GM21423 (cell line): ENCODE measurements at regions not wholly inside any gene's neighbourhood (a gene's known extent, or its start where the extent isn't known, plus 50 kb on each side); places are given as distances from the start of the nearest gene placed in this dataset.
"Not testable (repeated sequence)": the region's sequence is repeated elsewhere in the genome, so short reads cannot be mapped to it uniquely, and the experiment has no call there.

Experiments
- ATAC-seq: cut with Tn5 transposase; IDR thresholded peaks from one replicate; pipeline ENCODE4 v1.9.1; 2021; ENCODE audit warnings: mild to moderate bottlenecking, moderate library complexity; ENCODE audit not compliant: unreplicated experiment

DNA sequence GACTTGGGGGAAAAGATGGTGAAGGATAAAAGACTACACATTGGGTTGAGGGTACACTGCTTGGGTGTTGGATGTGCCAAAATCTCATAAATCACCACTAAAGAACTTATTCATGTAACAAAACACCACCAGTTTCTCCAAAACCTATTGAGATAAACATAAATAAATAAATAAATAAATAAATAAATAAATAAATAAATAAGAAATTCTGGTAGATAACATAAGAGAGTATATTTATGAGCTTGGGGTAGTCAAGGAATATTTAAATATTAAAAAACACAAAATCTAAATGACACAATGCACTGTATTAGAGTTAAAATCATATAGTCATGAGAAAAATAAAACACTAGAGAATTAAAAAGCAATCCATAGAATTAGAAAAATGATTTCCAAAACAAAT lies 333.5 kb upstream of the NRG3 start:
- ATAC-seq = no peak

- no peak for ATAC-seq
These were observed 328.8 kb upstream of the NRG3 start for GRCh38 chr10:81546243-81546642.

- no peak for ATAC-seq
These were observed 326.8 kb upstream of the NRG3 start for GRCh38 chr10:81548160-81548559.

DNA sequence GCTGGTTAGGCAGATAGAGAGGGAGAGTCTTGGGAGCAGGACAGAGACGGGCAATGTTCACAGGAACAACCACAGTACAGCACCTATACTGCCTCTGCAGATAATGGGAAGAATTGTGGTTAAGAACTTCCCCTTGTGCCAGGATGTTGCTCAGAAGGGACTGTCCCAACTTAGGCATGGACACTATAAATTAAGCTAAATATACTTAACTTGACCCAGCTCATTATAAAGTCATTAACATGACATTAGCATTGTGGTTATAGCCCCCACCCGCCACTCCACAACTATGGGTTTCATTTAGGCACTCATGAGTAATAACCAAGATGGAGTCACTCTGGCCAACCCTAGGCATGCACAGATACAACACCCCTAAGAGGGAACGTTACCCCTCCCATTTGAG lies 310.9 kb upstream of the NRG3 start:
- ATAC-seq = no peak

DNA sequence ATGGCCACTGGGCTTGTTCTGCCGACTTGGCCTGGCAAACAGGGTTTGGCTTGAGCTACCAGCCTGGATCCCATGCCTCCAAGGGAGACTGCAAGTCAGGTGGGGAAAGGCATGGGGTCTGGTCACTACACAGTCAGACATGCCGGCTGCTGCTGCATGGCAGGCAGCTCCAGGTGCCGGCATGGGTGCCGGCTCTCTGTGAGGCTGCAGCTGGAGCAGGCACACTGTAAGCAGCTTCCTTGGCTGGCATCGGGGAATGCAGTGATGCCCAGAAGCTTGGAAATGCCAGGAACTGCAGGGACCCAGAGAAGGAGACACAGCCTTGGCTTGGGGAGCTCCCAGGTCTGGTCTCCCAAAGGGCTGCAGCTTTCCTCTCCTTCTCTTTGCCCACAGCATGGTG lies 305.5 kb upstream of the NRG3 start:
- no peak for ATAC-seq

DNA sequence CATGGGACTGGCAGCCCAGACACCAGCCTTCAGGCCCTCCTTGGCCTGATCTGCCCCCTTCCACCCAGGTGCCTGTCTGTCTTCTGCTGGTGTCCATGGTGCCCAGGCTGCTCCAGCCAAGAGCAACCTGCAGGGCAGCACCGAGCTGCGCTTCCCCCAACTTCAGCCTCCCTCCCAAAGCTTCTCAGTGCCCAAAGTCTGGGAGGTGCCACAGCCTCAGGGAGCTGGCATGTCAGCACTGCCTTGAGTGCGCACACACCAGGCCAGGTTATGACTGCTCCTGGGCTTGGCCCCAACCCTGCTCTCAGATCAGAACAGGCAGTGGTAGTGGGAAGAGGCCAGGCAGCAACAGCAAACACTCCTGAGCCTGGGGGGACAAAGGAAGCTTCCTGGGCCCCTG lies 304.6 kb upstream of the NRG3 start:
- ATAC-seq = no peak

DNA sequence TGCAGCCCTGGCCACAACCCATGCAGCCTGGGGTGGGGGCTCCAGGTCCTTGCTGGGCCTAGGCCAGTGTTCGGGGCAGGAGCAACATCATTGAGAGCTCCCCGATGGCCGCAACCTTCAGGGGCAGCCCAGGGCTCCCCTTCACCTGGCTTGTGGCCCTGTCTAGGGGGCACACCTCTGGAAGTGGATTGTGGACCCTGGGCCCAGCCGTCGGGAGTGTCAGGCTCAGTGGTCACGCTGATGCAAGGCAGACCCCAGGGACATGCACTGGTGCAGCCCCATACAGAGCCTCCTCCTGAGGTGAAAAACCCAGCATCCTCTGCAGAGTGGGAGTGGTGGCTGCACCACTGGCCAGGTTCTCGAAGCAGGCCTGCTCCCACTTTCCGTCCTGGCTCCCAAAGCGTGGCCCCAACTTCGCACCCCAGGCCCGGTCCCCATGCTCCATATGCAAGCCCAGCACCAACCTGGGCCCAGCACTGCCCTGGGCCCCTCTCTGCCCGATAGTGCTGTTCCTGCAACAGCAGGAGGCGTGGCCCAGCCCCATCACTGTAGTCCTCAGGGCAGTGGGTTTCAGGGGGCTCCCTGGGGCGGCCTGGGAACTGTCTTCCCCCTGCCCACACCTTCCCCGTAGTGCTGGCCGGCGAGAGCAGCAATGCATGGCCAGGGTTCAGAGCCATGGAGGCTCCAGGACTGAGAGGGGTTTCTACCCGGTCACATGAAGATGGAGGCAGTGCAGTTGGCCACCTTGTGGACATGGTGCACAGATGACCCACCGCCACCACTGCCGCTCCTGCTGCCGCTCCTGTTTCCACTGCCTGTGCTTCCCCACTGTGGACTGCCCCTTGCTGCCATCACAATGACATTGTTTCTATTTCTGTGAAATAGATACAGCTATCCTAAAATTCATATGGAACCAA lies 303.9 kb upstream of the NRG3 start:
- ATAC-seq = no peak

GRCh38 chr10:81575036-81575435 lies 300.0 kb upstream of the NRG3 start:
- no peak for ATAC-seq

DNA sequence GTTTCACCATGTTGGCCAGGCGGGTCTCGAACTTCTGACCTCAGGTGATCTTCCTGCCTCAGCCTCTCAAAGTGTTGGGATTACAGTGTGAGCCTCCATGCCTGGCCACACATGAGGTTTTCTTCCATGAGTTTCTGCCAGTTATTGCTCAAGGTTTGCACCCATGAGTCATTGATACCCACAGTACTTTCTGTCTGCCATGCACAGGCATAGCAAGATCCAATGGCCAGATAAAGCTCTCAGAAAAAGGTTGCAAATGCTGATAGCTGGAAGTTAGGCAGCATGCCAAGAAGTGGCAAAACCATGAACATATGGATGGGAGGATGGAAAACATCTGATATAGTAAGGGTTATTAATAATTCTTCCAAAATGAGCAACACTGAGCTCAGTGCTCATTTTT lies 298.7 kb upstream of the NRG3 start:
- no peak for ATAC-seq

DNA sequence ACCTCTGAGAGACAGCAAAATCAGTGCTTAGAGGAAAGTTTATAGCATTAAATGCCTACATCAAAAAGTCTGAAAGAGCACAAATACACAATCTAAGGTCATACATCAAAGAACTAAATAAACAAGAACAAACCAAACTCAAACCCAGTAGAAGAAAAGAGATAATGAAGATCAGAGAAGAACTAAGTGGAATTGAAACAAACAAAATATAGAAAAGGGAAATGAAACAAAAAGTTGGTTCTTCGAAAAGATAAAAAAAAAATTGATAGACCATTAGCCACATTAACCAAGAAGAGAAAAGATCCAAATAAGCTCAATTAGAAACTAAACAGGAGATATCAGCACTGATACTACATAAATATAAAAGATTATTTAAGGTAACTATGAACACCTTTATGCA lies 280.0 kb upstream of the NRG3 start:
- no peak for ATAC-seq

DNA sequence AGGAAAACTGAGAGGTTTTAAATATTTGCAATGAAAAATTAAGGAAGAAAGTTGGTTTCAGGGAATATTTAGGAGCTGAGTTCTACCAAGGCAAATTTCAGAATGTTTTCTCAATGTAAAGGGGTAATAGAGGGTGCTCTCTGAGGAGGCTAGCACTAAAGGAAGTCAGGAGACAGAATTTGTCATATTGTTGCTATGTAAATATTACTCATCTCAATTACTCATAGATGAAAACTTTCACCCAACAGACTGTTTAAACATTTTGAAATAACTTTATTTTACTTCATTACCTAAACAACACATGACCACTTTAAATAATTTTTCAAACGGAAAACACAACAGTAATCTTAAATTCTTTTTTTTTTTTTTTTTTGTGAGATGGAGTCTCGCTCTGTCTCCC lies 274.8 kb upstream of the NRG3 start:
- no peak for ATAC-seq

GRCh38 chr10:81603106-81603620 lies 271.8 kb upstream of the NRG3 start:
- no peak for ATAC-seq

- ATAC-seq = not testable (repeated sequence)
These were observed 230.5 kb upstream of the NRG3 start for GRCh38 chr10:81644485-81644884.

DNA sequence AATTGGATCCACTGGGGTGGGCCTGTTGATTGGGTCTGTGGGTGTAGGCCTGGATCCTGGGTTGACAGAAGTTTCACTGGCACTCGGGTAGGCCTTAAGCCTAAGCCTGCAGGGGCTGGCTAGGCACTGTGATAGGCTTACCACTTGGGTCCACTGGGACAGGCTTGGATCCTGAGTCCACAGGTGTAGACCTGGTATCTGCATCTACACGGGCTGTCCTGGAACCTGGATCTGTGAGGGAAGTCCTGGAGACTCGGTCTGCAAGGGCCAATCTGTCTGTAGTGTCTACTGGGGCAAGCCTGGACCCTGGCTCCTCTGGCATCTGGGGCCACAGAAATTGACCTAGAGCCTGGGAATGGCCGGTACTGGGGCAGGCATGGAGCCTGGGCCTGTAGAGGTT lies 219.0 kb upstream of the NRG3 start:
- no peak for ATAC-seq

GRCh38 chr10:81662837-81663236 lies 212.2 kb upstream of the NRG3 start:
- ATAC-seq = no peak

DNA sequence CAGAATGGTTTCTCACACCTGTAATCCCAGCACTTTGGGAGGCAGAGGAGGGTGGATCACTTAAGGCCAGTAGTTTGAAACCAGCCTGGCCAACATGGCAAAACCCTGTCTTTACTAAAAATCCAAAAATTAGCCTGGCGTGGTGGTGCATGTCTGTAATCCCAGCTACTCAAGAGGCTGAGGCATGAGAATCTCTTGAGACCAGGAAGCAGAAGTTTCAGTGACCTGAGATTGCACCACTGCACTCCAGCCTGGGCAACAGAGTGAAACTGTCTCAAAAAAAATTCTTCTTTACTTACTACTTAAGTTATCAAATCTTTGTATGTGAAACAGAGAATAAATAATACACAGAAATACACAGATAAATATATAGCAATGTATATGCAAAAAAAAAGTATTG lies 210.2 kb upstream of the NRG3 start:
- ATAC-seq = not testable (repeated sequence)

DNA sequence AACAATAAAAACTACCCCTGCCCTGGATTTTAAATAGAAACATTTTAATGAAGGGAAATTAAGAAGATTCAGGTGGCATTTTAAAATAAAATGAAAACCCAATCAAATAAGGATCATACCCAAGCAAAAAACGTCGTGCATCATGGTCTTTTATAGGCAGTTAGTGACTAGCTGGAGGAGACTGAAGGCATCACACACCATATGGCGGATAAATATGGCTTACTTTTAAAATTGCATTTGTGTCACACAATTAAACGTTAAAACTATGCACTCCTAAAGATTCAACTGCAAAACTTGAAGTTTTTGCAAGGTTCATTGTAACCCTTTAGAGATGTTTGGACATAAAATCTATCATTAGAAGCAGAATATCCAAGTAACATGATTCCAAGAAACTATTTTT lies 200.1 kb upstream of the NRG3 start:
- no peak for ATAC-seq

DNA sequence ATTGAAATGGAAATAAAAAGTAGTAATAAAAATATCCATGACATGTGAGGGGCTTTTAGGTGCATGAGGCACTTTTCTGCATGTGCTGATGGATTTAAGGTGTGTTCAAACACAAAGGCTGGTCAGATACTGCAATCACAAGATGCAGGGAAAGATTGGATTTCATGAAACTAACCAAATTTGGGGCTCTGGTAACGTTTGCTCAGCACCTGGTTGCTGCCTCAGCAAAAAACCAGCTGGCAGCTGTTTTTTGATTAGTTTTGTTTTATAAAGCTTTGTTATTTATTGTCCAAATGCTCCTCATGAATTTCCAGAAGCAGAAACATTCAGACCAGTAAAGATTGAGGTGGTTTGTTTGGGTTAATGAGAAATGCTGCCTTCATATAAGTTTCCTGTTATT lies 195.7 kb upstream of the NRG3 start:
- no peak for ATAC-seq

- no peak for ATAC-seq
These were observed 194.6 kb upstream of the NRG3 start for GRCh38 chr10:81680359-81680758.

- no peak for ATAC-seq
These were observed 186.5 kb upstream of the NRG3 start for GRCh38 chr10:81688459-81688858.

DNA sequence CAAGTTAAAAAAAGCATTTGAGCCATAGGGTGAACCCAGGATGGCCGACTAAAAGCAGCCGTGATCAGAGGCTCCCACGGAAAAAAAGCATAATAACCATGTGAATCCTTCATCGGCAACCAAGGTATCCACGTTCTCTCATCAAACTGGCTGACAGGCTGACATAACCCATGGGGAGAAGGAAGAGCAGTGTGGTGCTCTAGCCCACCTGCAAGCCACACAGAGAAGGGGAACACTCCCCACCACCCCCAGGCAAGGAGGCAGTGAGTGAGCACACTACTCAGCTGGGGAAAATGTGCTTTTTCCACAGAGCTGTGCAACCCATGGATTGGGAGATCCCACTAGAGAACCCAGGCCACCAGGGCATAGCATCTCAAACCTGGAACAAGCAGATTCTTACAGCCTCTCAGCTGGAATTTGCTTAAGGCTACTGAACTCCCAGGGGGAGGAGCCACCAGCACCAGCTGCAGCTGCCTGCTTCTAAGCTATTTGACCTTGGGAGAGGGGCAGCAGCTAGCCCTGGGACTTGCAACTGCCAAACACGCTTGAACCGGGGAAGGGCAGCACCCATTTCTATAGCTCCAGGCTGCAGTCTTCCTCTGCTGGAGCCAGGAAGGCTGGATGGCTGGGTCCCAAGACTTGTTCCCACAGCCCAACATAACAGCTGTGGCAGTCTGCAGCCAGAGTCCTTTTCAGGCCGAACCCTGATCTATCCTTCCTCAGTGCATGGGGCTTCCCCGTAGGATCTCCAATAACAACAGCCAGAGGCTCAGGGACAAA lies 178.2 kb upstream of the NRG3 start:
- no peak for ATAC-seq

GRCh38 chr10:81704596-81704995 lies 170.4 kb upstream of the NRG3 start:
- ATAC-seq = no peak
